HepG2 (cell line): ENCODE measurements at regions not wholly inside any gene's neighbourhood (a gene's known extent, or its start where the extent isn't known, plus 50 kb on each side); places are given as distances from the start of the nearest gene placed in this dataset.

Experiments
- ATAC-seq: fragments of 200-7000 bp; cut with Tn5 transposase; 3 replicates; pipeline ENCODE4 v1.9.1; 2020; ENCODE audit warnings: mild to moderate bottlenecking, moderate library complexity
- BruUV-seq: library from RNA; stranded (reverse); fragments of 400-500 nt; replicated peaks from 2 replicates; lab custom pipeline; 2021; lab: Mats Ljungman, UMichigan
- CTCF ChIA-PET: fragments of 300-600 bp; formaldehyde crosslinking; extraction: SDS; loops from one replicate; lab custom pipeline; 2021; ENCODE audit warnings: low total read pairs, inconsistent platforms, low intra/inter-chr PET ratio; lab: Yijun Ruan, JAX
- POLR2A ChIA-PET: fragments of 350-600 bp; sonication (Branson Sonifier 250); formaldehyde crosslinking; loops from one replicate; lab custom pipeline; 2020; ENCODE audit warnings: antibody characterized with exemption, inconsistent platforms; lab: Yijun Ruan, JAX
- DNase-seq: peaks from one replicate; pipeline ENCODE4 v3.0.0-alpha.2; 2015; ENCODE audit warnings: low spot score
- FAIRE-seq: peaks from 3 replicates; lab custom pipeline; 2011; peaks lifted over from hg19 to GRCh38; lab: Jason Lieb, UNC
- H2AFZ ChIP-seq: one replicate; pipeline ENCODE4 v1.6.1; 2011; ENCODE audit warnings: low read length, inconsistent platforms
- H3K27ac ChIP-seq: fragments of 300-600 bp; 3 replicates; pipeline ENCODE4 v1.8.0; 2011; ENCODE audit warnings: mixed run types, mild to moderate bottlenecking, mixed read lengths, low read length, inconsistent platforms; ENCODE audit not compliant: insufficient read depth; ENCODE audit errors: extremely low read length
- H3K27me3 ChIP-seq, 2 experiments: fragments of 200-600 bp in 1 of 2; 2 replicates in 1 of 2; 3 replicates in 1 of 2; pipeline versions ENCODE4 v1.6.0 to v1.8.0; 2011; ENCODE audit warnings: low read length in 2 of 2, mild to moderate bottlenecking in 2 of 2, moderate library complexity in 2 of 2, inconsistent platforms in 1 of 2; ENCODE audit not compliant: insufficient read depth in 2 of 2, control insufficient read depth in 1 of 2
- H3K36me3 ChIP-seq, 2 experiments: fragments of 200-600 bp in 1 of 2; replicated peaks in 1 of 2; 2 replicates in 1 of 2; 3 replicates in 1 of 2; pipeline versions ENCODE4 v1.5.1 to v1.8.0; 2011; ENCODE audit warnings: low read length in 2 of 2, inconsistent platforms in 1 of 2; ENCODE audit not compliant: insufficient read depth in 2 of 2, control insufficient read depth in 1 of 2
- H3K4me1 ChIP-seq: 2 replicates; pipeline ENCODE4 v1.5.1; 2012; ENCODE audit warnings: low read length, inconsistent platforms; ENCODE audit not compliant: insufficient read depth
- H3K4me2 ChIP-seq: 2 replicates; pipeline ENCODE4 v1.6.0; 2011; ENCODE audit warnings: low read depth, low read length, inconsistent platforms
- H3K4me3 ChIP-seq, 3 experiments: fragments of 200-600 bp in 1 of 3; sonication (generic), shearing (Covaris generic) in 1 of 3; replicated peaks in 1 of 3; 2 replicates each; pipeline ENCODE4 v1.5.1; 2011 to 2016; ENCODE audit warnings: low read length in 3 of 3, inconsistent platforms in 2 of 3, low read depth in 2 of 3, mild to moderate bottlenecking in 2 of 3, control low read depth in 1 of 3, mixed read lengths in 1 of 3; ENCODE audit not compliant: insufficient read depth in 1 of 3
- H3K79me2 ChIP-seq: one replicate; pipeline ENCODE4 v1.6.1; 2011; ENCODE audit warnings: low read length, inconsistent platforms; ENCODE audit not compliant: insufficient read depth
- H3K9ac ChIP-seq: 2 replicates; pipeline ENCODE4 v1.6.0; 2011; ENCODE audit warnings: mild to moderate bottlenecking, low read depth, low read length, inconsistent platforms; ENCODE audit not compliant: insufficient read depth
- H3K9me3 ChIP-seq: 2 replicates; pipeline ENCODE4 v1.5.1; 2012; ENCODE audit warnings: mild to moderate bottlenecking, low read length
- H4K20me1 ChIP-seq: 2 replicates; pipeline ENCODE4 v1.6.0; 2011; ENCODE audit warnings: inconsistent platforms, mild to moderate bottlenecking, low read length, moderate library complexity; ENCODE audit not compliant: insufficient read depth
- CENPBD1 ChIP-seq: sonication (generic); formaldehyde crosslinking; IDR thresholded peaks from 2 replicates; pipeline ENCODE4 v1.8.0; 2022; ENCODE audit warnings: missing genetic modification reagents, low read depth, mild to moderate bottlenecking, borderline replicate concordance
- HIVEP1 ChIP-seq: sonication (generic); formaldehyde crosslinking; IDR thresholded peaks from 2 replicates; pipeline ENCODE4 v1.4.0; 2020; ENCODE audit warnings: mild to moderate bottlenecking, missing genetic modification reagents
- HOXA9 ChIP-seq: sonication (generic); formaldehyde crosslinking; IDR thresholded peaks from 2 replicates; pipeline ENCODE4 v1.8.1; 2022; ENCODE audit warnings: missing genetic modification reagents, mild to moderate bottlenecking, moderate library complexity, borderline replicate concordance
- IRF2 ChIP-seq: IDR thresholded peaks from 2 replicates; pipeline ENCODE4 v1.6.1; 2018; ENCODE audit warnings: missing genetic modification reagents, missing compliant biosample characterization
- POLR2AphosphoS2 ChIP-seq: IDR thresholded peaks from 2 replicates; pipeline ENCODE4 v1.6.1; 2011; ENCODE audit warnings: low read depth, low read length, improper control_type of control experiment
- PRMT3 ChIP-seq: sonication (generic); formaldehyde crosslinking; IDR thresholded peaks from 2 replicates; pipeline ENCODE4 v1.8.1; 2022; ENCODE audit warnings: low read depth, mild to moderate bottlenecking, moderate library complexity, missing genetic modification reagents, borderline replicate concordance
- RFX5 ChIP-seq: IDR thresholded peaks from 2 replicates; pipeline ENCODE4 v1.6.1; 2011; ENCODE audit warnings: low read depth, low read length, improper control_type of control experiment
- TOPORS ChIP-seq: sonication (generic); formaldehyde crosslinking; IDR thresholded peaks from 2 replicates; pipeline ENCODE4 v1.8.0; 2023; ENCODE audit warnings: mild to moderate bottlenecking, missing genetic modification reagents
- TRAFD1 ChIP-seq: sonication (generic); formaldehyde crosslinking; IDR thresholded peaks from 2 replicates; pipeline ENCODE4 v1.5.1; 2020; ENCODE audit warnings: missing genetic modification reagents, mild to moderate bottlenecking, borderline replicate concordance
- USF2 ChIP-seq, 2 experiments: sonication (generic) in 1 of 2; formaldehyde crosslinking in 1 of 2; IDR thresholded peaks; 2 replicates each; pipeline versions ENCODE4 v1.5.1 to v1.6.1; 2011 to 2020; ENCODE audit warnings: borderline replicate concordance in 1 of 2, low read depth in 1 of 2, low read length in 1 of 2, mild to moderate bottlenecking in 1 of 2, missing genetic modification reagents in 1 of 2, moderate library complexity in 1 of 2
- ZBTB21 ChIP-seq: sonication (generic); formaldehyde crosslinking; IDR thresholded peaks from 2 replicates; pipeline ENCODE4 v1.4.0; 2020; ENCODE audit warnings: missing genetic modification reagents
- ZNF207 ChIP-seq: fragments of 450-650 bp; IDR thresholded peaks from 2 replicates; pipeline ENCODE4 v1.6.1; 2016; ENCODE audit warnings: antibody characterized with exemption, borderline replicate concordance
- ZNF414 ChIP-seq: sonication (generic); formaldehyde crosslinking; IDR thresholded peaks from 2 replicates; pipeline ENCODE4 v1.5.0; 2020; ENCODE audit warnings: missing genetic modification reagents
- ZNF44 ChIP-seq: sonication (generic); formaldehyde crosslinking; IDR thresholded peaks from 2 replicates; pipeline ENCODE4 v1.5.1; 2020; ENCODE audit warnings: mild to moderate bottlenecking, missing genetic modification reagents
- ZNF563 ChIP-seq: sonication (generic); formaldehyde crosslinking; IDR thresholded peaks from 2 replicates; pipeline ENCODE4 v1.8.0; 2022; ENCODE audit warnings: mild to moderate bottlenecking, moderate library complexity, missing genetic modification reagents
- ZNF724P ChIP-seq: sonication (generic); formaldehyde crosslinking; IDR thresholded peaks from 2 replicates; pipeline ENCODE4 v1.8.0; 2022; ENCODE audit warnings: missing genetic modification reagents, borderline replicate concordance
- ZNF781 ChIP-seq: sonication (generic); formaldehyde crosslinking; IDR thresholded peaks from 2 replicates; pipeline ENCODE4 v1.5.1; 2020; ENCODE audit warnings: borderline replicate concordance, mild to moderate bottlenecking, missing genetic modification reagents; ENCODE audit errors: not compliant biosample characterization
- WGBS: methylation state at CpG from one replicate; pipeline ENCODE4 v1.1.6; 2017; ENCODE audit warnings: low lambda C conversion rate; 5-methylcytosine and 5-hydroxymethylcytosine counted together
- in situ Hi-C: cut with HindIII; loops from 2 replicates; pipeline ENCODE4 v1.10.0; 2017; ENCODE audit warnings: low pct_unique_long_range_greater_than_20kb; ENCODE audit not compliant: extremely low pct_ligation_motif_present
- intact Hi-C: fragments of 100-400 bp; cut with micrococcal nuclease; formaldehyde crosslinking; loops from one replicate; pipeline ENCODE4 v1.10.0; 2022; ENCODE audit not compliant: unreplicated experiment

- TF ChIP-seq USF2 (IDR thresholded peaks at IDR 0.05; ENCODE audit: low read depth, low read length) (no peak), USF2 (CRISPR knock-in tag; IDR thresholded peaks at IDR 0.05; ENCODE audit: borderline replicate concordance) (no peak), HOXA9 (CRISPR knock-in tag) (no peak), ZNF207 (no peak), CENPBD1 (CRISPR knock-in tag) (no peak), ZNF724P (no peak), TOPORS (no peak), ZNF414 (CRISPR knock-in tag) (no peak), HIVEP1 (CRISPR knock-in tag) (no peak), ZNF563 (no peak), RFX5 (no peak)
Measured at GRCh38 chr14:82850576-82850975, 1316.9 kb upstream of the SEL1L start (continued).

- in situ Hi-C loops (no loop called here), intact Hi-C loops (no loop called here)
- WGBS = 66% methylated on average over 4 of the region's 4 CpGs
- no TSS peak for BruUV-seq
- Histone ChIP-seq H3K9me3 (peaks cover 10% of the 10 kb centered on the region), H3K79me2 (no peaks in the 10 kb centered on the region), H3K9ac (no peak overlapping the region), H3K27me3 (no peaks in the 10 kb centered on the region), H3K4me2 (no peak overlapping the region), H3K4me3 (no peak overlapping the region), H3K27ac (no peak overlapping the region), H3K36me3 (no peaks in the 10 kb centered on the region), H3K4me1 (no peaks in the 10 kb centered on the region), H4K20me1 (no peaks in the 10 kb centered on the region), H2AFZ (no peak overlapping the region)
- CTCF ChIA-PET = no interaction called here
- ATAC-seq = no peak
- POLR2A ChIA-PET = no interaction called here
- no peak for FAIRE-seq
- DNase-seq = no peak
- TF ChIP-seq RFX5 (no peak), ZNF781 (CRISPR knock-in tag) (no peak), ZNF44 (CRISPR knock-in tag) (no peak), TRAFD1 (no peak), ZBTB21 (CRISPR knock-in tag) (no peak), POLR2AphosphoS2 (no peak), PRMT3 (no peak), IRF2 (CRISPR knock-in tag) (no peak)
Measured at GRCh38 chr14:82854131-82854530, 1320.5 kb upstream of the SEL1L start.
